Inferior parietal cortex (tissue), 1 donor: ENCODE measurements at regions not wholly inside any gene's neighbourhood (a gene's known extent, or its start where the extent isn't known, plus 50 kb on each side); places are given as distances from the start of the nearest gene placed in this dataset.
"Not testable (repeated sequence)": the region's sequence is repeated elsewhere in the genome, so short reads cannot be mapped to it uniquely, and the experiment has no call there.

Source experiments
- DNase-seq: peaks from one replicate; pipeline ENCODE4 v3.0.0-alpha.2; 2016; ENCODE audit errors: extremely low spot score

DNA sequence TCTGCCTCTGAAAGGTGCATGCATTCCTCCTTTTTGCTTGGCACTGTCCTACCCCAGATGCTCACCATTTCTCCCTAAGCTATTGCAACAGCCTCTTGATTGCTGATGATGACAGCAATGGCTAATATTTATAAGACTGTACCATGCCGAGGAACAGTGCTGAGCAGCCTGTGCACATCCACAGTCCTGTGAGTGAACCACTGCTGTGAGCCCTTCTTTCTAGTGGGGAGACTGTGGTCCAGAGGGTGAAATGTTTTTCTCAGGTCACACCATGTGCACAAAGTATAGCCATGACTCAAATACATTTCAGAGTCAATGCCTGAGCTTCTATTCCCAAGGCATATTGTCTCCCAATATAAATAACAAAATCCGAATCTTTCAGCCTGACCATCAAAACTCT is 231.2 kb upstream of the LRTM1 start:
- DNase-seq = no peak

GRCh38 chr3:55158345-55158744 is 230.5 kb upstream of the LRTM1 start:
- no peak for DNase-seq

DNA sequence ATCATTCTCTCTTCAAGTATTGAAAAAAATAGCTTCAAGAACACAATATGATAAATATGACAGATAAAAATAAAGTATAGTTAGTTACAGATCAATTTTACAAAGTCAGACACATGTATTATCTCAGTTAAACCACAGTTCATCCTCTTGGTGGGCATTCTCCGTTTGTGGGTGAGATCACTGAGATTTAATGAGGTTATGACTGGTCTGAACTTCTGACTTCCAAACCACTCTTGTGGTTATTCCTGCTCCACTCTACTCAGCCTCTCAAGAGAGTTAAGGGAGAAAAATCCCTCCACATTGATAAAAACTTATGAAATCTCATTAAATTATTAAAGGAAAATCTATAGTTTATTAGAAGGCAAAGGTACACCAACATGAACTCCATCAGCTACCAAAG is 229.9 kb upstream of the LRTM1 start:
- no peak for DNase-seq

GRCh38 chr3:55156851-55157650 is 229.2 kb upstream of the LRTM1 start:
- no peak for DNase-seq

DNA sequence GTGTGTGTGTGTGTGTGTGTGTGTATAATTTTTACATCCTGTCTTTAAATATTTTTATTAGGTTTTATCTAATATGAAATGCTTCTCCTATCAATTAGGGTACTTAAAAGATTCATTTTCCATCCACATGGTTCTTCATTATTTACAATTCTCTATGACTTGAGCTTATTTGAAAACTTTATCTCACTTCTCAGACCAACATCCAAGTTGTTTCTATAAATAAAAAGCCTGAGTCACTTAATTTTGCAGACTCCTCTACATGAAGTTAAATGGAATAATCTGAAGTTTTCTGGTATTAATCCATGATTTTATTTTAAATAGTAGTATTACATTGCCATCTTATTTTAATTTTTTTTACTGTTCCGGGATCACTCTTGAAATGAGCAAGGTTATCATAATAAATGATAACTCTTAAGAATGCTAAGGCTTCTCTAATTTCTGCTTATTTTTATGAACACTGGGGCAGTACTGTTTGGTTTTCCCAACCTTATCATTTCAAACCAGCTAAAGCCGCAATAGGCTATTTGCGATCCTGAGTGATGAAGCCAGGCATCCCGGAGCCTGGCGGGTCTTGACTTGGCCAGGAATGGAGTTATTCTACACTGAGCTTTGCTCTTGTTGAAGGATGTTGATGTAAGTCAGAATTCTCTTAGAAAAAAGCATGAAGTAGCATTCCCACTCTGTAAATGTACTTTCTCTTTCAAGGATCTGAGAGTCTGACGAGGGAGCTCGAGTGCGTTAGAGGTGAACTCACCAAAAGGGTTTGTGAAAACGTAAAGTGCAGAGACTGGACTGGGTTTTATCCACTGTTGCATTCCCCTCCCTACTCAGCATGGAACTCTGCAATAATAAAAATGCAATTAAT is 220.2 kb upstream of the LRTM1 start:
- DNase-seq = no peak

GRCh38 chr3:55147406-55147805 is 219.5 kb upstream of the LRTM1 start:
- no peak for DNase-seq

DNA sequence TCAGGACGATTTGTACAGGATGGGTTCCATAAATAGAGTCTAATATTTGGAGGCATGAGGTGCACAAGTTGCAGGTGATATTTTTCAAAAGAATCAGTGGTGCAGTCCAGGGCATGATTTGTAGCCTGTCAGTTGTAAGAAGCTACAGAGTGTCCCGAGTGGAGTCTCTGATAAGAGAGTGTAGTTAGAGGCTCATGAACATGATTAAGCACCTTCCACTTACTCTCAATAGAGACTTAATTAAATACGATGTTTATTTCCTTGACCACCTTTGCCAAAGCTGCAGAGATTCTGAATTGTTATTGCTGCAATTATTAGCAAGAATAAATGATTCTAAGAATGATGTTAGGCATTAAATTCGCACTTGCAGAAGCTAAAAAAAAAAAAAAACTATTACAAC is 218.4 kb upstream of the LRTM1 start:
- DNase-seq = no peak

GRCh38 chr3:55144015-55144673 is 216.3 kb upstream of the LRTM1 start:
- no peak for DNase-seq

GRCh38 chr3:55143336-55143735 is 215.5 kb upstream of the LRTM1 start:
- DNase-seq = no peak

DNA sequence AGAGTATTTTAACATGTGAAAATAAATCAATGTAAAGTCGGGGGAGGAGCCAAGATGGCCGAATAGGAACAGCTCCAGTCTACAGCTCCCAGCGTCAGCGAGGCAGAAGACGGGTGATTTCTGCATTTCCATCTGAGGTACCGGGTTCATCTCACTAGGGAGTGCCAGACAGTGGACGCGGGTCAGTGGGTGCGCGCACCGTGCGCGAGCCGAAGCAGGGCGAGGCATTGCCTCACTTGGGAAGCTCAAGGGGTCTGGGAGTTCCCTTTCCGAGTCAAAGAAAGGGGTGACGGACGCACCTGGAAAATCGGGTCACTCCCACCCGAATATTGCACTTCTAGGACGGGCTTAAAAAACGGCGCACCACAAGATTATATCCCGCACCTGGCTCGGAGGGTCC is 208.4 kb upstream of the LRTM1 start:
- not testable (repeated sequence) for DNase-seq

DNA sequence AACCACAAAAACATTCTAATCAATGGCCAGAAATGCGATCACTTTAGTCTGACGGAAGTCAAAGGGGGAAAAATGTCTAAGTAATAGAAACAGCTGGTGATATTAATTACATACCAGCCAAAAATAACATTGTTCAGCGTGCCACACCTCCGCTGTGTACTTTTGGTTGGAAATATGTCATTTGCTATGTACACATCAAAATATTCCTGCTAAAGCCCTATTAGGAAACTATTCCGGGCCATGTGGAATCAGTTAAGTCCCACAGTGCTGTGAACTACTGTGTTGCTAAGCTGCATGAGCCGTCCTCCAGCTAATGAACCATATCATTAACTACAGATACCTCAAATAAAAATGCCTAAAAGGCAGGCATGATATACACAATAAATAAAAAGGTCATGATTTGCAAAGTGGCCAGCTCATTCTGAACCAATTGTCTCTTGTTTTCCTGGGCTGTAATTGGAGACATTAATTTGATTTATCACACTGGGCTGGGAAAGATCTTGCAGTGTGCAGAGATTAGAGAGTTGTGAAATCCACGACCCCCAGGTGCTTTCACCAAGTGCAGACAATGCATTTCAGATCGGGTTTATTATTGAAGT is 200.5 kb upstream of the LRTM1 start:
- DNase-seq = no peak

DNA sequence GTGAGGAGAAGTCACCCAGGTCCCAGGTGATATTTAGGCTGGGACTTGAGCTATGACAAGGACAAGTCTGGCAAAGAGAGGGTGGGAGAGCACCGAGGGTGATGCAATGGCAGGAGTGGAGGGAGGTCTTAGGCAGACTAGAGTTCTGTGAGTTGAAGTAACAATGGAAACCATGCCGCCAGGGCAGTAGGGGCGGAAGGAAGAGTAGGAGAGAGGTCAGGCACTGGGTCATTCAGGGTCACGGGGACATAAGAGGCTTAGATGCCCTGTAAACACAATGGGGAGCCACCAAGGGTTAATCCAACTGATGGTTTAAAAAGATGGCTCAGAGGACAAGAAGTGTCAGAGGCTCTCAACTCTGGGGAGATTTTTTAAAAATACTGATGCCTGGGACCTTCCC is 199.7 kb upstream of the LRTM1 start:
- no peak for DNase-seq

DNA sequence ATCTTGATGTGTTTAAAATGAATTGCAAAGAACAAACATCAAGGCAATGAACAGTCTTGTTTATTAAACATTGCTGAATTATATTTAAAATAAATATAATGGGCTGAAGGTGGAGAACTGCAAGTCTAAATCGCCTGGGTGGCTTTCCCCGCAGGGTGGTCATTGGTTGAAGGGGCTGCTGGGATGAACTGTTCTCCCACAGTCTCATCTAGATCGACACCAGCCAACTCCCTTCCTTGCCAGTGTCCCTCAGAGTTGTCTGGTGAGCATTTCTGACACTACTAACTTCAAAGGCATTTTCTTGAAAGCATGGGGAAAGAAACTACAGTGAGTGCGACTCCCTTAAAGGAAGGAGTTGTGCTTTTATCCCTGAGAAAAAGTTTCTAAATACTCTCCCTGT is 196.5 kb upstream of the LRTM1 start:
- no peak for DNase-seq
